ENCODE measurements at regions not wholly inside any gene's neighbourhood (a gene's known extent, or its start where the extent isn't known, plus 50 kb on each side); places are given as distances from the start of the nearest gene placed in this dataset.

- intact Hi-C loops (cut with micrococcal nuclease): no loop called here
- CTCF ChIA-PET: no interaction called here
- no peak for DNase-seq
- no peaks in the 10 kb centered on the region for H3K36me3 Mint-ChIP-seq (ENCODE audit: low read depth)
- peaks cover 18% of the 10 kb centered on the region for H3K4me1 Mint-ChIP-seq (ENCODE audit: low read depth)
- peaks cover 3% of the 10 kb centered on the region for H3K27me3 Mint-ChIP-seq (ENCODE audit: low read depth)
- peaks cover 4% of the 10 kb centered on the region for H3K9me3 Mint-ChIP-seq
- H3K4me3 Mint-ChIP-seq: no peak overlapping the region
- no peak overlapping the region for H3K27ac Mint-ChIP-seq
Observed at GRCh38 chr14:34198096-34198495, 247.2 kb upstream of the EGLN3 start.

GRCh38 chr14:34195964-34196363, 245.1 kb upstream of the EGLN3 start:
- no peaks in the 10 kb centered on the region for H3K36me3 Mint-ChIP-seq (ENCODE audit: low read depth)
- no peak overlapping the region for H3K4me3 Mint-ChIP-seq

DNA sequence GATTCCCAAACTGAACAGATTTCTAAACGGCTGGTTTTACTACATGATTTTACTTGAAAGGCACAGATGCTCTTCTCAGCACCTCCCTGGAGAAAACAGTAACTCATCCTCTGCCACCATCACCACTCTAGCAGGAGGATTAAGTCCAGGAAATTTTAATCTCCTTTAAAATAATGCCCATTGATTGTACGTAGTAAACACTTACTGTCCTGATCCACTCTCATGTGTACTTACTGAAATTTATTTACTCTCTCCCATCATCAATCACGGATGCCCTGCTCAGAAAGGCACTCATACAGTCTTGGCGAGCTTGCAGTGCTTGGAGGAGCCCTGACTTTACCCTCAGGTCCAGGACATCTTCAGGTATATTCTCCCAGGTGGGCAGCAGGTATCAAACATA, 239.8 kb upstream of the EGLN3 start:
- CTCF ChIA-PET: interaction anchor here (0.5 kb wide), 1 partner anchor 117 kb away, joined by 4 read pairs; no protein-coding TSS in a partner anchor
- Mint-ChIP-seq H3K4me1 (ENCODE audit: low read depth) (no peaks in the 10 kb centered on the region), H3K4me3 (no peak overlapping the region), H3K27me3 (ENCODE audit: low read depth) (no peaks in the 10 kb centered on the region), H3K9me3 (peaks cover 4% of the 10 kb centered on the region), H3K36me3 (ENCODE audit: low read depth) (no peaks in the 10 kb centered on the region), H3K27ac (no peak overlapping the region)
- intact Hi-C loops (cut with micrococcal nuclease): no loop called here
- DNase-seq: no peak

More at GRCh38 chr14:34195964-34196363, 245.1 kb upstream of the EGLN3 start:
- Mint-ChIP-seq H3K9me3 (peaks cover 4% of the 10 kb centered on the region), H3K27me3 (ENCODE audit: low read depth) (peaks cover 3% of the 10 kb centered on the region), H3K27ac (no peak overlapping the region), H3K4me1 (ENCODE audit: low read depth) (peaks cover 5% of the 10 kb centered on the region)
- no peak for DNase-seq
- intact Hi-C loops (cut with micrococcal nuclease): no loop called here
- CTCF ChIA-PET: no interaction called here

GRCh38 chr14:34189866-34190265, 239.0 kb upstream of the EGLN3 start:
- intact Hi-C loops (cut with micrococcal nuclease): no loop called here
- Mint-ChIP-seq H3K9me3 (peaks cover 4% of the 10 kb centered on the region), H3K36me3 (ENCODE audit: low read depth) (no peaks in the 10 kb centered on the region), H3K4me3 (no peak overlapping the region), H3K27ac (no peak overlapping the region), H3K4me1 (ENCODE audit: low read depth) (no peaks in the 10 kb centered on the region), H3K27me3 (ENCODE audit: low read depth) (no peaks in the 10 kb centered on the region)
- DNase-seq: no peak
- CTCF ChIA-PET: no interaction called here

DNA sequence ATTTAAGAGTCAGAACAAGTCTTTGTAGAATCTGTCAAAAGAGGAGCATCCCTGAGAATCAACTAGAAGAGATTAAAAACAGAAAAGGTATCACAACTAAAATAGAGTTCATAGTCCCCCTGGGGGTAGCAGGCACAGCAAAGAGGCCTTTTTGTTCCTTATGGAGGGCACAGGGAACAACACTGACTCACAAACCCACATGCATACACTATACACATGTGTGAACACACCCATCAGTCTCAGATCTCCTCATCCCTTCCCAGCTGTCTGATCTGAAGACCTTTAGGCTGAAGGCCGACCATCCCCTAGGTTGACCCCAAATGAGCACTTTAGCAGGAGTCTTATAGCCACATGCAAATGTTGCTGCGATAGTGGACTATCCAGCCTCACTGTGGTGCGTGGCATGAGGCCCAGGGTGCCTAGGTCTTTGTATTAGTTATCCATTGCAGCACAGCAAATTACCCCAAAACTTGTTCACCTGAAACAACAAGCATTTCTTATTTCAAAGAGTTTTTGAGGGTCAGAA, 236.7 kb upstream of the EGLN3 start:
- Mint-ChIP-seq H3K4me1 (ENCODE audit: low read depth) (no peaks in the 10 kb centered on the region), H3K4me3 (no peak overlapping the region), H3K27ac (no peak overlapping the region), H3K9me3 (no peaks in the 10 kb centered on the region), H3K36me3 (ENCODE audit: low read depth) (no peaks in the 10 kb centered on the region), H3K27me3 (ENCODE audit: low read depth) (no peaks in the 10 kb centered on the region)
- CTCF ChIA-PET: no interaction called here
- no peak for DNase-seq
- intact Hi-C loops (cut with micrococcal nuclease): no loop called here

- Mint-ChIP-seq H3K4me3 (no peak overlapping the region), H3K27me3 (ENCODE audit: low read depth) (no peaks in the 10 kb centered on the region), H3K9me3 (no peaks in the 10 kb centered on the region), H3K36me3 (ENCODE audit: low read depth) (no peaks in the 10 kb centered on the region), H3K27ac (no peak overlapping the region), H3K4me1 (ENCODE audit: low read depth) (no peaks in the 10 kb centered on the region)
- CTCF ChIA-PET: no interaction called here
- DNase-seq: no peak
- intact Hi-C loops (cut with micrococcal nuclease): no loop called here
Observed at GRCh38 chr14:34187061-34187460, 236.2 kb upstream of the EGLN3 start.

GRCh38 chr14:34184126-34184525, 233.3 kb upstream of the EGLN3 start:
- H3K27ac Mint-ChIP-seq: no peak overlapping the region
- H3K9me3 Mint-ChIP-seq: no peaks in the 10 kb centered on the region
- H3K36me3 Mint-ChIP-seq (ENCODE audit: low read depth): no peaks in the 10 kb centered on the region
- H3K27me3 Mint-ChIP-seq (ENCODE audit: low read depth): no peaks in the 10 kb centered on the region
- no peak overlapping the region for H3K4me3 Mint-ChIP-seq
- intact Hi-C loops (cut with micrococcal nuclease): no loop called here
- no peak for DNase-seq
- CTCF ChIA-PET: no interaction called here
- no peaks in the 10 kb centered on the region for H3K4me1 Mint-ChIP-seq (ENCODE audit: low read depth)

GRCh38 chr14:34183478-34183877, 232.6 kb upstream of the EGLN3 start:
- Mint-ChIP-seq H3K4me3 (no peak overlapping the region), H3K9me3 (no peaks in the 10 kb centered on the region), H3K4me1 (ENCODE audit: low read depth) (no peaks in the 10 kb centered on the region), H3K36me3 (ENCODE audit: low read depth) (no peaks in the 10 kb centered on the region), H3K27me3 (ENCODE audit: low read depth) (no peaks in the 10 kb centered on the region), H3K27ac (no peak overlapping the region)
- CTCF ChIA-PET: no interaction called here
- DNase-seq: no peak
- intact Hi-C loops (cut with micrococcal nuclease): no loop called here

DNA sequence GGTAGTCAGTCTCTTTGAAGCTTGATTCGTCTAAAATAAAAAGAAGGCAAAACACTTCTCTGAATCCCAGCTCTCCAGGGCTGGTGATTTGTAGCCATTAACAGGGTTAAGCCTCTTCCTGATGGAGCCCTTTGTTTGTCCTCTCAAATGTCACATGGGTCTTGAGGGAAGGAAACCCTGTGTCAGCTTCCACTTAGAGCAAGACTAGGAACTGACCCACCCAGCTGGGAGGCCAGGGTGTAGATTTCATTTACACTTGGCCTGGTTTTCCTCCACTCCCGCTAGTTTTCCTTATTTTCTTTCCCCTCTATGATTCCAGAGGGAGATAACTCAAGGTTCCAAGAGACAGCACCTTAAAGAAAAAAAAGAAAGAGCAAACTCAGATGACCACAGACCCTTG, 230.5 kb upstream of the EGLN3 start:
- H3K9me3 Mint-ChIP-seq: no peaks in the 10 kb centered on the region
- intact Hi-C loops (cut with micrococcal nuclease): no loop called here
- H3K4me1 Mint-ChIP-seq (ENCODE audit: low read depth): no peaks in the 10 kb centered on the region
- no peaks in the 10 kb centered on the region for H3K27me3 Mint-ChIP-seq (ENCODE audit: low read depth)
- H3K36me3 Mint-ChIP-seq (ENCODE audit: low read depth): no peaks in the 10 kb centered on the region
- H3K4me3 Mint-ChIP-seq: no peak overlapping the region
- no peak overlapping the region for H3K27ac Mint-ChIP-seq
- CTCF ChIA-PET: interaction anchor here (1.0 kb wide), 1 partner anchor 47 kb away, joined by 3 read pairs; no protein-coding TSS in a partner anchor
- DNase-seq: no peak

- H3K9me3 Mint-ChIP-seq: no peaks in the 10 kb centered on the region
- DNase-seq: no peak
- H3K27ac Mint-ChIP-seq: no peak overlapping the region
- no peaks in the 10 kb centered on the region for H3K4me1 Mint-ChIP-seq (ENCODE audit: low read depth)
- H3K4me3 Mint-ChIP-seq: no peak overlapping the region
- H3K36me3 Mint-ChIP-seq (ENCODE audit: low read depth): no peaks in the 10 kb centered on the region
- CTCF ChIA-PET: no interaction called here
- intact Hi-C loops (cut with micrococcal nuclease): no loop called here
- H3K27me3 Mint-ChIP-seq (ENCODE audit: low read depth): no peaks in the 10 kb centered on the region
Observed at GRCh38 chr14:34180869-34181268, 230.0 kb upstream of the EGLN3 start.

DNA sequence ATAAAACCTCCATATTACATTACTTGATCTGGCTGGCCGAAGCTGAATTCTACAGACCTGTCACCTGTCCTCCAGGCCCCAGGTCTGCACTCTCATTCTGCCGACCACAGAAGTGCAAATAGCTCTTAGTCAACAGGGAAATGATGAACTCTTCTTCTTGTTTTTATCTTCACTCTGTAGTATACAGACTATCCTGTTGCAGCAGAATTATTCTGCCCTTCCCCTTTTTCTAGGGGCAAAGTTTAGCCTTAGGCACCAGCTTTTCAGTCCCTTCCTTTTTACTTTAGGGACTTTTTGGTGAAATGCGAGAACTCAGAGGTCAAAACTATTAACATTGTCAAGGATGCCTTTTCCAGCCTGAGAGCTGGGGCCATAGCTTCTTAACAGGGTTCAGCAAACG, 229.6 kb upstream of the EGLN3 start:
- no peak overlapping the region for H3K4me3 Mint-ChIP-seq
- H3K9me3 Mint-ChIP-seq: no peaks in the 10 kb centered on the region
- no peaks in the 10 kb centered on the region for H3K36me3 Mint-ChIP-seq (ENCODE audit: low read depth)
- DNase-seq: no peak
- CTCF ChIA-PET: no interaction called here
- H3K4me1 Mint-ChIP-seq (ENCODE audit: low read depth): no peaks in the 10 kb centered on the region
- intact Hi-C loops (cut with micrococcal nuclease): no loop called here
- H3K27ac Mint-ChIP-seq: no peak overlapping the region
- no peaks in the 10 kb centered on the region for H3K27me3 Mint-ChIP-seq (ENCODE audit: low read depth)

GRCh38 chr14:34179727-34180126, 228.9 kb upstream of the EGLN3 start:
- Mint-ChIP-seq H3K9me3 (no peaks in the 10 kb centered on the region), H3K27me3 (ENCODE audit: low read depth) (no peaks in the 10 kb centered on the region), H3K27ac (no peak overlapping the region), H3K36me3 (ENCODE audit: low read depth) (no peaks in the 10 kb centered on the region), H3K4me3 (no peak overlapping the region), H3K4me1 (ENCODE audit: low read depth) (no peaks in the 10 kb centered on the region)
- CTCF ChIA-PET: no interaction called here
- DNase-seq: no peak
- intact Hi-C loops (cut with micrococcal nuclease): no loop called here

DNA sequence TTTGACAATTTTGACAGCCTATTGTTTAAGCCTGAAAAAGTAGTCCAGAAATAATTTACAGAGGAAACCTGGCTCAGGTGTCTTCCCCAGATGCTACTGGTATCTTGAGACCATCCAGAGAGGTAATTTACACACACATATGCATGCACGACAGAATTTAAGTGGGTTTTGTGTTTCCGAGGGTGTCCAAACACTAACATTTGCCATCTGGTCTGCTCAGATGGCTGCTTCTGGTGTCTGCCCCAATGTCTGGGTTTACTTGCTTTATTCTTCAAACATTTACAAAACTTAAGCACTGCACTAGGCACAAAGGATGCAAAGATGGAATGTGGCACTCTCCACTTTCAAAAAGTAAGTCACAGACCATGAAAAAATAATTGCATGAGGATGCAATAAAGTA, 226.6 kb upstream of the EGLN3 start:
- CTCF ChIA-PET: no interaction called here
- intact Hi-C loops (cut with micrococcal nuclease): no loop called here
- no peak overlapping the region for H3K4me3 Mint-ChIP-seq
- peaks cover 2% of the 10 kb centered on the region for H3K27me3 Mint-ChIP-seq (ENCODE audit: low read depth)
- DNase-seq: no peak
- no peaks in the 10 kb centered on the region for H3K36me3 Mint-ChIP-seq (ENCODE audit: low read depth)
- H3K27ac Mint-ChIP-seq: no peak overlapping the region
- no peaks in the 10 kb centered on the region for H3K9me3 Mint-ChIP-seq
- no peaks in the 10 kb centered on the region for H3K4me1 Mint-ChIP-seq (ENCODE audit: low read depth)

- Mint-ChIP-seq H3K4me3 (no peak overlapping the region), H3K9me3 (no peaks in the 10 kb centered on the region), H3K27me3 (ENCODE audit: low read depth) (peaks cover 2% of the 10 kb centered on the region), H3K27ac (no peak overlapping the region), H3K36me3 (ENCODE audit: low read depth) (no peaks in the 10 kb centered on the region), H3K4me1 (ENCODE audit: low read depth) (no peaks in the 10 kb centered on the region)
- CTCF ChIA-PET: no interaction called here
- intact Hi-C loops (cut with micrococcal nuclease): no loop called here
- no peak for DNase-seq
Observed at GRCh38 chr14:34175574-34175973, 224.7 kb upstream of the EGLN3 start.
